Prostate gland (tissue), 2 donors: ENCODE measurements at regions not wholly inside any gene's neighbourhood (a gene's known extent, or its start where the extent isn't known, plus 50 kb on each side); places are given as distances from the start of the nearest gene placed in this dataset.

Experiments
- DNase-seq: peaks from one replicate; pipeline ENCODE4 v3.0.0-alpha.2; 2019; ENCODE audit warnings: low spot score
- H3K27ac ChIP-seq, 2 donors: fragments of 200-600 bp; sonication (generic); 2 replicates each; pipeline ENCODE4 v1.5.1; 2017 to 2019
- H3K27me3 ChIP-seq: fragments of 200-600 bp; sonication (generic); replicated peaks from 2 replicates; pipeline ENCODE4 v1.5.1; 2019; ENCODE audit not compliant: insufficient read depth
- H3K36me3 ChIP-seq, 2 donors: fragments of 200-600 bp; sonication (generic); 1 replicate in 1 of 2; 2 replicates in 1 of 2; pipeline versions ENCODE4 v1.5.1 to v1.8.1; 2017 to 2019
- H3K4me1 ChIP-seq: fragments of 200-600 bp; sonication (generic); replicated peaks from 2 replicates; pipeline ENCODE4 v1.5.1; 2019
- H3K4me3 ChIP-seq, 2 donors: fragments of 200-600 bp; sonication (generic); 2 replicates each; pipeline ENCODE4 v1.5.1; 2017 to 2019
- H3K9me3 ChIP-seq: fragments of 200-600 bp; sonication (generic); 2 replicates; pipeline ENCODE4 v1.5.1; 2017
- POLR2A ChIP-seq: fragments of 450-650 bp; IDR thresholded peaks from one replicate; pipeline ENCODE4 v1.6.1; 2016; ENCODE audit warnings: antibody characterized with exemption, mild to moderate bottlenecking
- POLR2AphosphoS5 ChIP-seq: sonication (generic); formaldehyde crosslinking; IDR thresholded peaks from one replicate; pipeline ENCODE4 v1.6.1; 2017; ENCODE audit warnings: antibody characterized with exemption
- WGBS: methylation state at CpG from one replicate; pipeline ENCODE4 v1.1.5; 2018; 5-methylcytosine and 5-hydroxymethylcytosine counted together
- intact Hi-C: fragments of 100-400 bp; cut with DNase I; formaldehyde crosslinking; loops from one replicate; pipeline ENCODE4 v1.14.2; 2022
- TF ChIP-seq, protein P1 (sequence below), 4 experiments: fragments of 200-600 bp in 2 of 4; fragments of 450-650 bp in 2 of 4; sonication (generic) in 2 of 4; IDR thresholded peaks; 1 replicate in 3 of 4; 2 replicates in 1 of 4; pipeline ENCODE4 v1.5.1; 2016 to 2019; ENCODE audit warnings: antibody characterized with exemption in 4 of 4, mild to moderate bottlenecking in 2 of 4, moderate library complexity in 2 of 4

DNA sequence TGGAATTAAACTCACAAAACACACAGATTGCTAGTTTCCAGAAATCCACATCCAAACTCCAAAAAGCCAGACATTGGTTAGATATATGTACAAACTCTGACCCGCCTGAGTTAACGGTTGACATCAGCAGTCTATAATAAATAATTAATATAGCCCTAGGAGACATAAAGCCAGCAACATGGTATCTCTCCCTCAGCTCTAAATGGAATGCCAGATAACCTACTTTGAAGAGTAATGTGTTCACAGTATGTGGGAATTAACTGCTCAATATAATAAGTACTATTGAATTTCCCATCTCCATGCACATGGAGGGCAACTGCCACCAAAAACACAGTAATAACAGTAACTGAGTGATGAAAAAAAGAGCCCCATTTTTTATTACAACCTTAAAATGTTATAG, 383.2 kb downstream of the CD83 start:
- Histone ChIP-seq H3K4me3 (no peak overlapping the region), H3K27ac (no peak overlapping the region), H3K27me3 (no peaks in the 10 kb centered on the region), H3K4me1 (no peaks in the 10 kb centered on the region), H3K9me3 (no peaks in the 10 kb centered on the region), H3K36me3 (no peaks in the 10 kb centered on the region)
- no peak for TF ChIP-seq POLR2A
- TF ChIP-seq, protein P1, sequence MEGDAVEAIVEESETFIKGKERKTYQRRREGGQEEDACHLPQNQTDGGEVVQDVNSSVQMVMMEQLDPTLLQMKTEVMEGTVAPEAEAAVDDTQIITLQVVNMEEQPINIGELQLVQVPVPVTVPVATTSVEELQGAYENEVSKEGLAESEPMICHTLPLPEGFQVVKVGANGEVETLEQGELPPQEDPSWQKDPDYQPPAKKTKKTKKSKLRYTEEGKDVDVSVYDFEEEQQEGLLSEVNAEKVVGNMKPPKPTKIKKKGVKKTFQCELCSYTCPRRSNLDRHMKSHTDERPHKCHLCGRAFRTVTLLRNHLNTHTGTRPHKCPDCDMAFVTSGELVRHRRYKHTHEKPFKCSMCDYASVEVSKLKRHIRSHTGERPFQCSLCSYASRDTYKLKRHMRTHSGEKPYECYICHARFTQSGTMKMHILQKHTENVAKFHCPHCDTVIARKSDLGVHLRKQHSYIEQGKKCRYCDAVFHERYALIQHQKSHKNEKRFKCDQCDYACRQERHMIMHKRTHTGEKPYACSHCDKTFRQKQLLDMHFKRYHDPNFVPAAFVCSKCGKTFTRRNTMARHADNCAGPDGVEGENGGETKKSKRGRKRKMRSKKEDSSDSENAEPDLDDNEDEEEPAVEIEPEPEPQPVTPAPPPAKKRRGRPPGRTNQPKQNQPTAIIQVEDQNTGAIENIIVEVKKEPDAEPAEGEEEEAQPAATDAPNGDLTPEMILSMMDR (IDR thresholded peaks at IDR 0.05), result no peak
- TF ChIP-seq POLR2AphosphoS5, result no peak
- no peak for DNase-seq
- WGBS, result 100% methylated on average over 2 of the region's 2 CpGs
- intact Hi-C loops, result no loop called here

GRCh38 chr6:14501240-14501639, 383.7 kb downstream of the CD83 start:
- TF ChIP-seq POLR2A (no peak), POLR2AphosphoS5 (no peak)
- TF ChIP-seq, protein P1 (IDR thresholded peaks at IDR 0.05), result no peak
- intact Hi-C loops, result no loop called here
- Histone ChIP-seq H3K27ac (no peak overlapping the region), H3K27me3 (no peaks in the 10 kb centered on the region), H3K36me3 (no peaks in the 10 kb centered on the region), H3K4me1 (no peaks in the 10 kb centered on the region), H3K9me3 (no peaks in the 10 kb centered on the region), H3K4me3 (no peak overlapping the region)
- no peak for DNase-seq
- 85% methylated on average over 7 of the region's 7 CpGs for WGBS

- no peak for DNase-seq
- Histone ChIP-seq H3K27ac (no peak overlapping the region), H3K4me3 (no peak overlapping the region), H3K9me3 (no peaks in the 10 kb centered on the region), H3K27me3 (no peaks in the 10 kb centered on the region), H3K36me3 (no peaks in the 10 kb centered on the region), H3K4me1 (no peaks in the 10 kb centered on the region)
- intact Hi-C loops, result no loop called here
- whole genome bisulfite sequencing, result 93% methylated on average over 5 of the region's 5 CpGs
- TF ChIP-seq POLR2A (no peak), POLR2AphosphoS5 (no peak)
- TF ChIP-seq, protein P1 (IDR thresholded peaks at IDR 0.05), result no peak
Measured at GRCh38 chr6:14501914-14502313, 384.3 kb downstream of the CD83 start.

- no peaks in the 10 kb centered on the region for H3K9me3 ChIP-seq
- no peaks in the 10 kb centered on the region for H3K36me3 ChIP-seq
- H3K27ac ChIP-seq, result no peak overlapping the region
- no peaks in the 10 kb centered on the region for H3K27me3 ChIP-seq
- 84% methylated on average over 6 of the region's 6 CpGs for WGBS
- TF ChIP-seq POLR2AphosphoS5 (no peak), POLR2A (no peak)
- TF ChIP-seq, protein P1 (IDR thresholded peaks at IDR 0.05), result no peak
- no peak overlapping the region for H3K4me3 ChIP-seq
- DNase-seq, result no peak
- no peaks in the 10 kb centered on the region for H3K4me1 ChIP-seq
- intact Hi-C loops, result no loop called here
Measured at GRCh38 chr6:14502551-14502950, 385.0 kb downstream of the CD83 start.

DNA sequence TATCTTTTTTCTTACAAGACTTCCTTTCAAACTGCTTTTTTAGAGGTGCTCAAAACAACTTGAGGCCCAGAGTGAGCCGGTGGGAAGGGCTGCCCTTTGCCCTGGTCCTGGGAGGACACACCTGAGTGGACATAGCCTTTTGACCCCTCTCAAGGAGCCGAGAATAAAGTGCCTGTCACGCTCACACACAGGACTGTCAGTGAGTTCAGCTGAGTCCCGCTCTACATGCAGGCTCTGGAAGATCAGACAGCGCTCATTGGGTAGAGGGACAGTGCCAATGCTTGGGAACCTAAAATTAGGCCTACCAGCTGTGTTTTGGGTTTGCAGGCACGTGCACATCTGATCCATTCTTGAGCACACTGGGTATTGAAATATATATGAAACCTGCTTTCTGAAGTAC, 387.8 kb downstream of the CD83 start:
- Histone ChIP-seq H3K27ac (no peak overlapping the region), H3K4me3 (no peak overlapping the region), H3K9me3 (no peaks in the 10 kb centered on the region), H3K27me3 (no peaks in the 10 kb centered on the region), H3K4me1 (peaks cover 3% of the 10 kb centered on the region), H3K36me3 (no peaks in the 10 kb centered on the region)
- intact Hi-C loops, result no loop called here
- DNase-seq, result no peak
- 95% methylated on average over 6 of the region's 6 CpGs for WGBS
- TF ChIP-seq, protein P1 (IDR thresholded peaks at IDR 0.05), result no peak
- TF ChIP-seq POLR2A (no peak), POLR2AphosphoS5 (no peak)
